PC-9 (cell line): ENCODE measurements at regions not wholly inside any gene's neighbourhood (a gene's known extent, or its start where the extent isn't known, plus 50 kb on each side); places are given as distances from the start of the nearest gene placed in this dataset.

Experiments used
- BruUV-seq: library from RNA; stranded (reverse); fragments of 400-500 nt; replicated peaks from 2 replicates; lab custom pipeline; 2021; lab: Mats Ljungman, UMichigan
- CTCF ChIA-PET: fragments of 300-600 bp; sonication (Branson Sonifier 250); formaldehyde crosslinking; loops from one replicate; lab custom pipeline; 2022; ENCODE audit warnings: antibody characterized with exemption; lab: Charles Lee
- POLR2A ChIA-PET: fragments of 300-600 bp; sonication (Branson Sonifier 250); formaldehyde crosslinking; loops from one replicate; lab custom pipeline; 2022; ENCODE audit warnings: antibody characterized with exemption; ENCODE audit not compliant: unreplicated experiment; lab: Charles Lee
- DNase-seq, 2 experiments: peaks; one replicate each; pipeline versions ENCODE4 v3.0.0 to v3.0.0-alpha.2; 2015 to 2022; ENCODE audit warnings: mixed read lengths in 1 of 2
- H2AFZ ChIP-seq: fragments of 200-600 bp; sonication (generic); 2 replicates; pipeline ENCODE4 v1.8.1; 2017; ENCODE audit warnings: antibody characterized with exemption
- H3F3A ChIP-seq: fragments of 200-600 bp; sonication (generic); 2 replicates; pipeline ENCODE4 v1.8.1; 2017; ENCODE audit warnings: antibody characterized with exemption, mild to moderate bottlenecking, low read depth; ENCODE audit not compliant: insufficient read depth
- H3K27ac ChIP-seq: fragments of 200-600 bp; sonication (generic); 2 replicates; pipeline ENCODE4 v1.6.1; 2016; ENCODE audit warnings: mixed run types
- H3K27me3 ChIP-seq: fragments of 200-600 bp; sonication (generic); 2 replicates; pipeline ENCODE4 v1.6.1; 2016; ENCODE audit warnings: low read depth, mixed run types; ENCODE audit not compliant: insufficient read depth
- H3K36me3 ChIP-seq: fragments of 200-600 bp; sonication (generic); 2 replicates; pipeline ENCODE4 v1.6.1; 2016; ENCODE audit warnings: low read depth, mixed run types
- H3K4me1 ChIP-seq: fragments of 200-600 bp; sonication (generic); replicated peaks from 2 replicates; pipeline ENCODE4 v1.6.1; 2016; ENCODE audit warnings: mixed run types; ENCODE audit not compliant: insufficient read depth
- H3K4me2 ChIP-seq: fragments of 200-600 bp; sonication (generic); 2 replicates; pipeline ENCODE4 v1.6.1; 2017; ENCODE audit warnings: mixed run types
- H3K4me3 ChIP-seq: fragments of 200-600 bp; sonication (generic); 2 replicates; pipeline ENCODE4 v1.6.1; 2016; ENCODE audit warnings: mixed run types
- H3K79me2 ChIP-seq: fragments of 200-600 bp; sonication (generic); 2 replicates; pipeline ENCODE4 v1.6.1; 2017; ENCODE audit warnings: low read depth, mixed run types
- H3K9me2 ChIP-seq: fragments of 200-600 bp; sonication (generic); 2 replicates; pipeline ENCODE4 v1.8.1; 2017; ENCODE audit warnings: mild to moderate bottlenecking; ENCODE audit not compliant: insufficient read depth
- H3K9me3 ChIP-seq: fragments of 200-600 bp; sonication (generic); 2 replicates; pipeline ENCODE4 v1.8.1; 2016; ENCODE audit warnings: low read depth; ENCODE audit not compliant: insufficient read depth
- H4K20me1 ChIP-seq: fragments of 200-600 bp; sonication (generic); 2 replicates; pipeline ENCODE4 v1.8.1; 2017; ENCODE audit not compliant: insufficient read depth
- CTCF ChIP-seq: fragments of 200-600 bp; sonication (generic); conservative IDR thresholded peaks from 2 replicates; pipeline ENCODE4 v1.6.1; 2017; ENCODE audit warnings: mixed run types, antibody characterized with exemption, mild to moderate bottlenecking, moderate library complexity
- EZH2 ChIP-seq: fragments of 200-600 bp; sonication (generic); IDR thresholded peaks from 2 replicates; pipeline ENCODE4 v1.8.0; 2017; ENCODE audit warnings: antibody characterized with exemption, low read depth
- intact Hi-C: fragments of 100-400 bp; cut with micrococcal nuclease; formaldehyde crosslinking; loops from one replicate; pipeline ENCODE4 v1.10.0; 2022; ENCODE audit not compliant: unreplicated experiment

GRCh38 chr4:179766938-179767337 lies 2324.7 kb upstream of the AGA start:
- DNase-seq: no peak
- H3K27ac ChIP-seq: no peak overlapping the region
- no peaks in the 10 kb centered on the region for H3K9me3 ChIP-seq
- no peaks in the 10 kb centered on the region for H3K27me3 ChIP-seq
- ChIA-PET POLR2A (no interaction called here), CTCF (no interaction called here)
- H3K4me1 ChIP-seq: no peaks in the 10 kb centered on the region
- no peaks in the 10 kb centered on the region for H3K79me2 ChIP-seq
- H3K4me2 ChIP-seq: no peak overlapping the region
- no peaks in the 10 kb centered on the region for H3K9me2 ChIP-seq
- no peaks in the 10 kb centered on the region for H4K20me1 ChIP-seq
- no peaks in the 10 kb centered on the region for H3K36me3 ChIP-seq
- no peaks in the 10 kb centered on the region for H3F3A ChIP-seq
- intact Hi-C loops: no loop called here
- no TSS peak for BruUV-seq
- H2AFZ ChIP-seq: no peak overlapping the region
- H3K4me3 ChIP-seq: no peak overlapping the region
- TF ChIP-seq EZH2 (no peak), CTCF (no peak)

DNA sequence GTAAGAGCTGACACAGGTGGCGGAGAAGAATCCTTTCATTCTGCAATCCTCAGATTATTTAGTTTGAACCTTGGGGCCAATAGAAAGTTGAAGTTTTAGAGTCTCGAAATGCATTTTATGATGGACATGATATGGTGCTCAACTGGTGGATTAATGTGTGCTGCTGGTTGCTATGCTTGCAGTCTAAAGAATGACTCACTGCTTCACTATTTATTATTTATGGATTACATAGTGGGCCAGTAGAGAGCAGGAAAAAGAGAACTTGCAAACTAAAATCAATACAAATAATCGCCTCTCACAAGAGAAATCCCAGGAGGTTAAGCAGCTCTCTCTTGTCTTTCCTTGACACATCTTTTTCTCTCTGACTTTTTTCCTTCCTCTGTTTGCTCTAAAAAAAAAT lies 2326.8 kb upstream of the AGA start:
- Histone ChIP-seq H3K9me3 (no peaks in the 10 kb centered on the region), H3K36me3 (no peaks in the 10 kb centered on the region), H3K4me2 (no peak overlapping the region), H3K4me3 (no peak overlapping the region), H2AFZ (no peak overlapping the region), H3K9me2 (no peaks in the 10 kb centered on the region), H3K27ac (no peak overlapping the region), H3K79me2 (no peaks in the 10 kb centered on the region), H3K27me3 (no peaks in the 10 kb centered on the region), H3F3A (no peaks in the 10 kb centered on the region), H3K4me1 (no peaks in the 10 kb centered on the region), H4K20me1 (no peaks in the 10 kb centered on the region)
- POLR2A ChIA-PET: no interaction called here
- intact Hi-C loops: no loop called here
- no peak for TF ChIP-seq EZH2
- no peak for TF ChIP-seq CTCF
- no peak for DNase-seq
- CTCF ChIA-PET: no interaction called here
- no TSS peak for BruUV-seq

GRCh38 chr4:179797738-179798137 lies 2355.5 kb upstream of the AGA start:
- CTCF ChIA-PET: no interaction called here

More at GRCh38 chr4:179797738-179798137, 2355.5 kb upstream of the AGA start:
- no peaks in the 10 kb centered on the region for H3F3A ChIP-seq
- H3K4me3 ChIP-seq: no peak overlapping the region
- no peaks in the 10 kb centered on the region for H3K79me2 ChIP-seq
- H3K9me3 ChIP-seq: no peaks in the 10 kb centered on the region
- POLR2A ChIA-PET: no interaction called here
- no peaks in the 10 kb centered on the region for H3K27me3 ChIP-seq
- H4K20me1 ChIP-seq: no peaks in the 10 kb centered on the region
- no peak overlapping the region for H2AFZ ChIP-seq
- no peak for DNase-seq
- no TSS peak for BruUV-seq
- no peaks in the 10 kb centered on the region for H3K36me3 ChIP-seq
- no peak overlapping the region for H3K27ac ChIP-seq
- no peak for TF ChIP-seq EZH2
- no peak for TF ChIP-seq CTCF
- no peaks in the 10 kb centered on the region for H3K4me1 ChIP-seq
- H3K9me2 ChIP-seq: no peaks in the 10 kb centered on the region
- intact Hi-C loops: no loop called here
- H3K4me2 ChIP-seq: no peak overlapping the region
